OCI-LY1 (cell line): ENCODE measurements at regions not wholly inside any gene's neighbourhood (a gene's known extent, or its start where the extent isn't known, plus 50 kb on each side); places are given as distances from the start of the nearest gene placed in this dataset.

Experiments
- H2AFZ ChIP-seq: fragments of 200-600 bp; sonication (generic), shearing (Covaris generic); 2 replicates; pipeline ENCODE4 v1.6.0; 2014; ENCODE audit warnings: antibody characterized with exemption, mild to moderate bottlenecking, low read length
- H3F3A ChIP-seq: fragments of 200-600 bp; sonication (generic), shearing (Covaris generic); 2 replicates; pipeline ENCODE4 v1.6.0; 2014; ENCODE audit warnings: mild to moderate bottlenecking, antibody characterized with exemption, low read length, moderate library complexity; ENCODE audit not compliant: insufficient read depth
- H3K27ac ChIP-seq: fragments of 200-600 bp; sonication (generic); 2 replicates; pipeline ENCODE4 v1.5.1; 2014; ENCODE audit warnings: low read length, mixed run types, mild to moderate bottlenecking, low read depth; ENCODE audit not compliant: poor library complexity, severe bottlenecking
- H3K27me3 ChIP-seq: fragments of 200-600 bp; sonication (generic); 2 replicates; pipeline ENCODE4 v1.6.0; 2014; ENCODE audit warnings: antibody characterized with exemption, mild to moderate bottlenecking, low read length, moderate library complexity; ENCODE audit not compliant: insufficient read depth
- H3K36me3 ChIP-seq: fragments of 200-600 bp; sonication (generic); 2 replicates; pipeline ENCODE4 v1.6.1; 2014; ENCODE audit warnings: mild to moderate bottlenecking, antibody characterized with exemption, low read length, moderate library complexity, mixed read lengths; ENCODE audit not compliant: insufficient read depth
- H3K4me1 ChIP-seq: fragments of 200-600 bp; sonication (generic); 2 replicates; pipeline ENCODE4 v1.5.1; 2014; ENCODE audit warnings: mild to moderate bottlenecking, low read length, moderate library complexity; ENCODE audit not compliant: insufficient read depth, severe bottlenecking
- H3K4me2 ChIP-seq: fragments of 200-600 bp; sonication (generic), shearing (Covaris generic); 2 replicates; pipeline ENCODE4 v1.6.1; 2014; ENCODE audit warnings: low read length
- H3K4me3 ChIP-seq: fragments of 200-600 bp; sonication (generic); 2 replicates; pipeline ENCODE4 v1.5.1; 2014; ENCODE audit warnings: low read length, low read depth, mild to moderate bottlenecking, mixed read lengths; ENCODE audit not compliant: poor library complexity, severe bottlenecking
- H3K79me2 ChIP-seq: fragments of 200-600 bp; shearing (Covaris generic); 2 replicates; pipeline ENCODE4 v1.6.1; 2016; ENCODE audit warnings: mixed run types, low read length, mixed read lengths; ENCODE audit not compliant: insufficient read depth
- H3K9ac ChIP-seq: fragments of 200-600 bp; sonication (generic), shearing (Covaris generic); 2 replicates; pipeline ENCODE4 v1.6.1; 2014; ENCODE audit warnings: mild to moderate bottlenecking, low read length, mixed read lengths
- H3K9me2 ChIP-seq: fragments of 200-600 bp; sonication (generic), shearing (Covaris generic); 2 replicates; pipeline ENCODE4 v1.6.1; 2014; ENCODE audit warnings: low read depth, mild to moderate bottlenecking, low read length, mixed read lengths
- H3K9me3 ChIP-seq: fragments of 200-600 bp; shearing (Covaris generic); 2 replicates; pipeline ENCODE4 v1.6.1; 2014; ENCODE audit warnings: low read length, mixed read lengths
- H4K20me1 ChIP-seq: fragments of 200-600 bp; sonication (generic), shearing (Covaris generic); 2 replicates; pipeline ENCODE4 v1.6.0; 2016; ENCODE audit warnings: mild to moderate bottlenecking, low read length; ENCODE audit not compliant: insufficient read depth
- CTCF ChIP-seq: fragments of 200-600 bp; sonication (generic), shearing (Covaris generic); IDR thresholded peaks from 2 replicates; pipeline ENCODE4 v1.5.1; 2017; ENCODE audit warnings: mild to moderate bottlenecking, antibody characterized with exemption, low read length, moderate library complexity, mixed read lengths
- EZH2 ChIP-seq: fragments of 200-600 bp; sonication (generic), shearing (Covaris generic); IDR thresholded peaks from 2 replicates; pipeline ENCODE4 v1.8.0; 2017; ENCODE audit warnings: borderline replicate concordance, mixed run types, mild to moderate bottlenecking, antibody characterized with exemption, low read length, moderate library complexity, mixed read lengths

DNA sequence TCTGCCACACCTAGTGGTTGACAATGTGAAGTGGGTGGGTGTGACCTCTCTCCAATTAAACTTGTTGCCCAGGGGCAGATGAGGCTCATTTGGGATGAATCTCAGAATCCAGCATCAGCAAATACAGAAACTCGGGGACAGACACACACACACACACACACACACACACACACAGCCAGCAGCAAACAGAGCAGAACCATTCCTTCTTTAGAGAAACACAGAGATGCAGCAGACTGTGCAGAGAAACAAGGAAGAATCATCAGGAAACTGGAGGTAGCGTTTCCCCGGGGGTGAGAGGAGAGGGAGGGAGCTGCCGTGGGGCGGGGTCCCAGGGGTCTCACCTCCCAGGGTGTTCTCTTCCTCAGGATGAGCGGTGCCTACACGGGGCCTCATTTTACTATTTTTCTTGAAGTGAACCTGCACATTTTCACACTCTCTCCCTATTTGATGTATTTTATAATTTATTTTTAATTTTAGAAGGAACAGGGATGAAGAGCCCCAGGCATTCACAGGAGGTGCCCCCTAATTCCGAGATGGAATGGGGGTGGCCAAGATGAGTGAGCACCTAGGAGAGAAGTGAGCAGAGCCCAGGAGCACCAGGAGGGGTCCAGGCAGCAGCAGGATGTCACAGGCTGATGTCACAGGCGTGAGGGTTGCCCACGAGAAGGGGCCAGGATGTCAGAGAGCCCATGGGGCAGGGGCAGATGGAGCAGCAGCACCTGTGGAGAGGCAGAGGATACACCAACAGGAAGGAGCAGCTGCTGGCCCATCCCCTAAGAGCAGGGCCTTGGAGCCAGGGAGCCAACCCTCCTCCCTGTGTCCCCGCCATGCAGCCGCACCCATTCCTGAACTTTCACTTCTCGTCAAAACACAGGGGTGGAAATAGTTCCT, 85.3 kb upstream of the PPP2R2D start:
- Histone ChIP-seq H3K4me1 (no peaks in the 10 kb centered on the region), H2AFZ (no peak overlapping the region), H4K20me1 (no peaks in the 10 kb centered on the region), H3K36me3 (no peaks in the 10 kb centered on the region), H3K9me2 (no peaks in the 10 kb centered on the region), H3K9me3 (no peaks in the 10 kb centered on the region), H3K9ac (no peak overlapping the region), H3K4me2 (no peak overlapping the region), H3K4me3 (no peak overlapping the region), H3K27ac (no peak overlapping the region), H3F3A (no peaks in the 10 kb centered on the region), H3K79me2 (no peaks in the 10 kb centered on the region), H3K27me3 (no peaks in the 10 kb centered on the region)
- TF ChIP-seq EZH2 (no peak), CTCF (no peak)

DNA sequence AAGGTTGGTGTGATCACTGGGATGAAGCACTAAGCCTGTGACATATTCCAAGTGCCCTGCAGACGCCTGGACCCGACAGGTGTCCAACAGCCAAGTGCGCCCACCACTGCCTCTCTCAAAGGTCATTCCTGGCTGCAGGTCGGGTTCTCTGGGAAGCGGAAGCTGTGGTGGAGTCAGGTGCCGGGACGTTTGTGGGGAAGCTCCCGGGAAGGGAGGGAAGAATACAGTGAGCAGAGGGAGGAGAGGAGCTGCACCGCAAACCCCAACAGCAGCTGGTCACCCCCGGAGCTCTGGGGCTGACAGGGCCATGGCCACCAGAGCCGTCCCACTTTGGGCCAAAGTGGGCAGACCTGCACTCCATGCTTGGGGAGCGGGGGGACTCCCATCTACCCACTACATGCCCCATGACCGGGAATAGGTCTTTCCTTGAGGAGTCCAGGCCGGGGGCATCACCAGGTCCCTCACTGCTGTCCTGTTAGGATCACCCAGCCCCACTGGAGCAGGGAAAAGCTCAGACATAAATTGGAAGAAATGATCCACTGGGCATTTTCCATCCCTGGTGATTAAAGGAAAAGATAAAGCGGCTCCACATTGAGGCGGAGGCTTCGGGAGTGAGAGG, 84.5 kb upstream of the PPP2R2D start:
- Histone ChIP-seq H3K4me2 (no peak overlapping the region), H3K9me2 (no peaks in the 10 kb centered on the region), H4K20me1 (no peaks in the 10 kb centered on the region), H3K4me1 (no peaks in the 10 kb centered on the region), H3K9ac (no peak overlapping the region), H3K36me3 (no peaks in the 10 kb centered on the region), H3K27me3 (no peaks in the 10 kb centered on the region), H3F3A (no peaks in the 10 kb centered on the region), H3K4me3 (no peak overlapping the region), H2AFZ (no peak overlapping the region), H3K79me2 (no peaks in the 10 kb centered on the region), H3K9me3 (no peaks in the 10 kb centered on the region), H3K27ac (no peak overlapping the region)
- TF ChIP-seq CTCF, result no peak
- no peak for TF ChIP-seq EZH2

GRCh38 chr10:131816941-131817700, 83.7 kb upstream of the PPP2R2D start:
- H3K27me3 ChIP-seq, result no peaks in the 10 kb centered on the region
- no peak overlapping the region for H2AFZ ChIP-seq

More at GRCh38 chr10:131816941-131817700, 83.7 kb upstream of the PPP2R2D start:
- H3K4me3 ChIP-seq, result no peak overlapping the region
- no peaks in the 10 kb centered on the region for H3K36me3 ChIP-seq
- no peaks in the 10 kb centered on the region for H3K4me1 ChIP-seq
- H3F3A ChIP-seq, result no peaks in the 10 kb centered on the region
- TF ChIP-seq CTCF (no peak), EZH2 (no peak)
- H3K9ac ChIP-seq, result no peak overlapping the region
- no peaks in the 10 kb centered on the region for H3K79me2 ChIP-seq
- H4K20me1 ChIP-seq, result no peaks in the 10 kb centered on the region
- no peaks in the 10 kb centered on the region for H3K9me3 ChIP-seq
- no peak overlapping the region for H3K27ac ChIP-seq
- no peaks in the 10 kb centered on the region for H3K9me2 ChIP-seq
- no peak overlapping the region for H3K4me2 ChIP-seq
